Retinal pigment epithelial cell (primary cell): ENCODE measurements at regions not wholly inside any gene's neighbourhood (a gene's known extent, or its start where the extent isn't known, plus 50 kb on each side); places are given as distances from the start of the nearest gene placed in this dataset.
"Not testable (repeated sequence)": the region's sequence is repeated elsewhere in the genome, so short reads cannot be mapped to it uniquely, and the experiment has no call there.

Experiments
- DNase-seq: peaks from one replicate; pipeline ENCODE4 v3.0.0-alpha.2; 2010; ENCODE audit warnings: low read depth
- H3K4me3 ChIP-seq: 2 replicates; pipeline ENCODE4 v1.5.1; 2011; ENCODE audit warnings: mild to moderate bottlenecking, low read length, control low read depth, moderate library complexity
- CTCF ChIP-seq: conservative IDR thresholded peaks from 2 replicates; pipeline ENCODE4 v1.5.1; 2011; ENCODE audit warnings: low read depth, low read length, control low read depth, inconsistent platforms

- no peak for DNase-seq
- TF ChIP-seq CTCF: no peak
- H3K4me3 ChIP-seq: no peak overlapping the region
These were observed 69.4 kb upstream of the LHFPL2 start for GRCh38 chr5:78717674-78718584.

GRCh38 chr5:78716206-78716605 lies 67.6 kb upstream of the LHFPL2 start:
- DNase-seq: no peak
- TF ChIP-seq CTCF: no peak
- no peak overlapping the region for H3K4me3 ChIP-seq

GRCh38 chr5:78715351-78715750 lies 66.8 kb upstream of the LHFPL2 start:
- DNase-seq, H3K4me3 ChIP-seq: not testable (repeated sequence)

GRCh38 chr5:78711670-78712069 lies 63.1 kb upstream of the LHFPL2 start:
- DNase-seq, H3K4me3 ChIP-seq: not testable (repeated sequence)

GRCh38 chr5:78709729-78710430 lies 61.3 kb upstream of the LHFPL2 start:
- DNase-seq, H3K4me3 ChIP-seq: not testable (repeated sequence)

GRCh38 chr5:78706825-78707224 lies 58.3 kb upstream of the LHFPL2 start:
- no peak for DNase-seq
- TF ChIP-seq CTCF: no peak
- no peak overlapping the region for H3K4me3 ChIP-seq

GRCh38 chr5:78706381-78706780 lies 57.8 kb upstream of the LHFPL2 start:
- no peak for DNase-seq
- TF ChIP-seq CTCF: no peak
- no peak overlapping the region for H3K4me3 ChIP-seq

GRCh38 chr5:78705826-78706225 lies 57.3 kb upstream of the LHFPL2 start:
- H3K4me3 ChIP-seq: no peak overlapping the region
- no peak for TF ChIP-seq CTCF
- no peak for DNase-seq
